Fibroblast of villous mesenchyme (primary cell): ENCODE measurements at regions not wholly inside any gene's neighbourhood (a gene's known extent, or its start where the extent isn't known, plus 50 kb on each side); places are given as distances from the start of the nearest gene placed in this dataset.
"Not testable (repeated sequence)": the region's sequence is repeated elsewhere in the genome, so short reads cannot be mapped to it uniquely, and the experiment has no call there.

ENCODE experiments used
- DNase-seq: peaks from one replicate; pipeline ENCODE4 v3.0.0-alpha.2; 2010; ENCODE audit warnings: low read depth
- H3K4me3 ChIP-seq: 2 replicates; pipeline ENCODE4 v1.5.1; 2011; ENCODE audit warnings: low read depth, mild to moderate bottlenecking, low read length
- CTCF ChIP-seq: IDR thresholded peaks from 2 replicates; pipeline ENCODE4 v1.5.1; 2012; ENCODE audit warnings: low read depth, mild to moderate bottlenecking, low read length; ENCODE audit not compliant: insufficient read depth

- no peak for DNase-seq
- no peak for TF ChIP-seq CTCF
- no peak overlapping the region for H3K4me3 ChIP-seq
Observed at GRCh38 chrX:65591206-65591605, 56.6 kb upstream of the LAS1L start.

- TF ChIP-seq CTCF = no peak
- no peak overlapping the region for H3K4me3 ChIP-seq
- no peak for DNase-seq
Observed at GRCh38 chrX:65589304-65589703, 54.7 kb upstream of the LAS1L start.

DNA sequence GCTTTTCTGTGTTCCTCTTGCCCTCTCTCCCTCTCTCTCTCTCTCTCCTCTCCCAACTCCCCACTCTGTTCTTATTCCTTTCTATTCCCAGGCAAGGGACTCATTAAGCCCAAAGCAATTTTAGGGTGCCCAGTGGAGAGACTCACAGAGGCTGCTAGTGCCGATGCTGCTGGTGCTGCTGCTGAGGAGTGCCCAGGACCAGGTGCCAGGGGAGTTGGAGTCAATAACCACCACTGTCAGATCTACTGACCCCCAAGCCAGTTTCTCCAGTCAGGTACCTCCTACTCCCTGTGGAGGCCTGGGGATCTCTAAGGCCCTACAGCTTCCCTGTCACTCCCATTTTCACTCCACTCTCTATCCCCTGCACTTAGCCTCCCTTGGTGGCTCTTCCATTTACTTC is 54.2 kb upstream of the LAS1L start:
- H3K4me3 ChIP-seq = no peak overlapping the region
- no peak for DNase-seq
- no peak for TF ChIP-seq CTCF

DNA sequence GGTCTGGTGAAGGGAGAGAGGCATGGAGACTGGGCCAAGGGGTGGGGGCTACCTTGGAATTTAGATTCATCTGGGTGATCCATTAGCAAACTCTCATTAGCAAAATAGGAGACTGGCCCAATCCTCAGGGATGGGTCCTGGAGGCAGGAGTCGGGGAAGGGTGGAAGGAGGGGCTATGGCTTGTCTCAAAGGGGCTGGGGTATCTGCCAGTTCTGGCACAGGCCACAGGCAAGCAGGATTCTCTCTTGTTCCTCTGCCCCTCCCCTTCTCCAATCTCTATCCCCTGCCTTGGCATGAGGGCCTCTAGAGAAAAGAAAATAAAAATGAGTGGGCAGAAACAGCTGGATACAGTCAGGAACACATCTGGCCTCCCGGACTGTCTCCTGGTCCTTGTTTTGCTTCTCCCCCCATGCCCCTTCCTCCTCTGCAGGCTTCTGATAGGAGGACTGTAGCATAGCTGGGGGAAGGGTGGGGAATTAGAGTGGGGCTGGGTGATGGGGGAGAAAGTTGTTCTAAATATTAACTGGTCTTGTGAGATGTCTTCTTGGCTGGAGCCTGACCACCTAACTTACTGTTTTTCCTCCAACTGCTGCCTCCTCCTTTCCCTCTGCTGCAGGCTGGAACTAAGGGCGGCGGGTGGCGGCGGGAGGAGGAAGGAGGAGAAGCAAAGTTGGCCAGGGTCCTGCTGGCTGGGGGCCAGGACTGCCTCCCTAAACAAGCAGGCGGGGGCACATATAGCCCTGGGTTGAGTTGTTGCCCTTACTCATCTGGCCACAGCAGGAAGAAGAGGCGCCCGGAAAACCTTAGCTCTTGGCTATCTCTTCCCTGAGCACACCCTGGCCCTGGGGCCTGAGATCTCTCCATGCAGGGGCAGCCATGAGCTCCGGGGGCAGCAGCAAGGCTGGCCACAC is 53.3 kb upstream of the LAS1L start:
- peak; percentile 65 for DNase-seq
- peak overlapping the region; percentile 12 for H3K4me3 ChIP-seq
- no peak for TF ChIP-seq CTCF

DNA sequence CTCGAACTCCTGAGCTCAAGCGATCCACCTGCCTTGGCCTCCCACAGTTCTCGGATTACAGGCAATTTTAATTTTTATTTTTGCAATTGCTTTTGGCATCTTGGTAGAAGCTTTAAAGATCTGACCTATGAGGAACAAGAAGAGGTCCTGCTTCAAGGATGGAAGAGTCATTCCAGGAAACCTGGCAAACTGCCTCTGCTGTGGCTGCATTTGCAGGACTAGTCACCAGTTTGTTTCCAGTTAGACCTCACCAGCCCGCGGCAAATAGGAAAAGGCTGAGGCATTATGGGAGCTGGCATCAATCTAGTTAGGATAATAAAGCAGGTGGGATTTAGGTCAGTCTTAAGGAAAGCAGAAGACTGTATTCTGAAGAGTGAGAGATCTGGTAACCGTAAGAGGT is 51.9 kb upstream of the LAS1L start:
- TF ChIP-seq CTCF = no peak
- DNase-seq = no peak
- H3K4me3 ChIP-seq = no peak overlapping the region

GRCh38 chrX:65585226-65585625 is 50.6 kb upstream of the LAS1L start:
- H3K4me3 ChIP-seq, DNase-seq: not testable (repeated sequence)
